Smooth muscle cell (in vitro differentiated cells): ENCODE measurements at regions not wholly inside any gene's neighbourhood (a gene's known extent, or its start where the extent isn't known, plus 50 kb on each side); places are given as distances from the start of the nearest gene placed in this dataset.

ENCODE experiments used
- DNase-seq: peaks from one replicate; lab custom pipeline; 2025; ENCODE audit not compliant: unreplicated experiment; lab: John Stamatoyannopoulos, UW
- H2AFZ ChIP-seq: fragments of 200-600 bp; sonication (generic); 2 replicates; pipeline ENCODE4 v1.6.0; 2016; ENCODE audit warnings: antibody characterized with exemption, low read depth, mild to moderate bottlenecking
- H3F3A ChIP-seq: fragments of 200-600 bp; sonication (generic); 2 replicates; pipeline ENCODE4 v1.6.0; 2017; ENCODE audit warnings: antibody characterized with exemption, low read depth
- H3K27ac ChIP-seq: fragments of 200-600 bp; sonication (generic); 2 replicates; pipeline ENCODE4 v1.5.1; 2016; ENCODE audit warnings: low read depth, mild to moderate bottlenecking
- H3K27me3 ChIP-seq: fragments of 200-600 bp; sonication (generic); 2 replicates; pipeline ENCODE4 v1.6.1; 2016; ENCODE audit warnings: low read depth, mild to moderate bottlenecking
- H3K36me3 ChIP-seq: fragments of 200-600 bp; sonication (generic); 2 replicates; pipeline ENCODE4 v1.5.1; 2016; ENCODE audit warnings: low read depth
- H3K4me1 ChIP-seq: fragments of 200-600 bp; sonication (generic); 2 replicates; pipeline ENCODE4 v1.5.1; 2016; ENCODE audit warnings: low read depth
- H3K4me2 ChIP-seq: fragments of 200-600 bp; sonication (generic); 2 replicates; pipeline ENCODE4 v1.6.0; 2016; ENCODE audit warnings: mild to moderate bottlenecking
- H3K4me3 ChIP-seq: fragments of 200-600 bp; sonication (generic); 2 replicates; pipeline ENCODE4 v1.5.1; 2016; ENCODE audit warnings: mild to moderate bottlenecking
- H3K79me2 ChIP-seq: fragments of 200-600 bp; sonication (generic); 2 replicates; pipeline ENCODE4 v1.6.0; 2016; ENCODE audit warnings: low read depth, mild to moderate bottlenecking
- H3K9ac ChIP-seq: fragments of 200-600 bp; sonication (generic); 2 replicates; pipeline ENCODE4 v1.6.0; 2016; ENCODE audit warnings: low read depth
- H3K9me3 ChIP-seq: fragments of 200-600 bp; sonication (generic); replicated peaks from 2 replicates; pipeline ENCODE4 v1.5.1; 2016; ENCODE audit warnings: low read depth
- H4K20me1 ChIP-seq: fragments of 200-600 bp; sonication (generic); 2 replicates; pipeline ENCODE4 v1.6.0; 2016; ENCODE audit warnings: low read depth
- CTCF ChIP-seq: fragments of 200-600 bp; sonication (generic); IDR thresholded peaks from 2 replicates; pipeline ENCODE4 v1.5.1; 2017; ENCODE audit warnings: borderline replicate concordance, mild to moderate bottlenecking, antibody characterized with exemption; ENCODE audit not compliant: insufficient read depth, poor library complexity, severe bottlenecking
- WGBS: methylation state at CpG from one replicate; pipeline ENCODE4 v1.1.7; 2016; ENCODE audit warnings: low lambda C conversion rate; 5-methylcytosine and 5-hydroxymethylcytosine counted together

DNA sequence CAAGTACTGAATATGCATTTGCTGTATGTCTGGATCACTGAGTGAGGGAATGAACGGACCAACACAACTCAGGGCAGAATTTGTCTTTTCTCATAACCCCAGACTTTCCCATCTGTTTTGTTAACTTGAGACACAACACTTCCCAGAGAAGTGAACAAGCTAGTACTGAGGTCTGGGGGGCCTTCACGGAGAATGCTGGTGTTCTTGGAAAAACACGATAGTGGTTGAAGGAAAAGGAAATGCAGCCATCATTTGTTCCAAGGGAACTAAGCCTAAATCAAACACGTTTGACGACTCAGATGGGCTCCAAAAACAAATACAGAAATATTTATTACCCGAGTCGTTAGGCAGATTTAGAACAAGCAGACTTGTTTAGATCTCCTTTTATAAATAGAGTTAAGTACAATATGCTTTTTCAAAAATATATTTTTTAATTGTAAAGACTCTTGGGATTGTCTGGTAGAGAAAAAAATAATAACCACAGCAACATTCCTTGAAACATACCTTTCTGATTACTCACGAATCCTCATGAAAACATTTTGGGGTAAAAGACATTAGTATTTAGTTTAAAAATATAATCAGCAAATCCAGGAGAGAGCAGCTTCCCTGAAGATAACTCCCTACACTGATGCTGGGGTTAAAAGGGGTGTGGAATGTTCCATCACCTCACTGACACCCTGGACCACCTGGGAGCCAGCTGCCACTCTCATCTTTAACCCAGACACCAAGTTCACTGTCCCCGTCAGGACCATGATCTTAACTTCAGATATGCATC lies 427.7 kb upstream of the RUNX1 start:
- Histone ChIP-seq H3K4me3 (no peak overlapping the region), H2AFZ (peak overlapping the region; percentile 70)

DNA sequence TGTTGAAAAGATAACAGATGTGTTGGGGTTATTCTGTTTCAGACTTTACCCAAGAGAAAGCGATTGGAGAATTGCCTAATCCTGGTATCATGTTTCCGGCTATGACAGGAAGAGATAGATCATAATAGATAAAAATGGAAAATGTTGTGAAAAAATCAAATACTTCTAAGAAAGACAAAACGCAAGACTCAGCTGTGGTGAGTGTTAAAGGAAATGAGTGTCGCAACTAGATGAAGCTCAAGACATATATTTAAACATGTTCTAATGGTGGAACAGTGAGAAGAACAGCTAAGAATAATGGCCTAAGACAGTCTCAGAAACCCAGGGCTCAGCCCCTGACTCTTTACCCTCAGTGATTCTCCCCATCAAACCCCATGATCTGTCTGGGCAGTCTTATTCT lies 426.7 kb upstream of the RUNX1 start:
- Histone ChIP-seq H3F3A (peaks cover 11% of the 10 kb centered on the region), H3K27ac (peak overlapping the region; percentile 83), H3K9me3 (no peaks in the 10 kb centered on the region), H3K36me3 (no peaks in the 10 kb centered on the region), H3K79me2 (no peaks in the 10 kb centered on the region), H3K4me3 (no peak overlapping the region), H3K9ac (no peak overlapping the region), H3K4me2 (peak overlapping the region; percentile 44), H3K27me3 (no peaks in the 10 kb centered on the region), H3K4me1 (peaks cover 16% of the 10 kb centered on the region), H4K20me1 (no peaks in the 10 kb centered on the region), H2AFZ (peak overlapping the region; percentile 70)
- WGBS, result 54% methylated on average over 4 of the region's 4 CpGs
- DNase-seq, result no peak
- no peak for TF ChIP-seq CTCF

More for the DNA sequence above, 427.7 kb upstream of the RUNX1 start:
- no peaks in the 10 kb centered on the region for H4K20me1 ChIP-seq
- 30% methylated on average over 9 of the region's 9 CpGs for WGBS
- H3K9ac ChIP-seq, result no peak overlapping the region
- no peak for DNase-seq
- peak overlapping the region; percentile 83 for H3K27ac ChIP-seq
- H3K36me3 ChIP-seq, result no peaks in the 10 kb centered on the region
- no peaks in the 10 kb centered on the region for H3K27me3 ChIP-seq
- TF ChIP-seq CTCF, result no peak
- no peaks in the 10 kb centered on the region for H3K9me3 ChIP-seq
- H3K4me1 ChIP-seq, result peaks cover 16% of the 10 kb centered on the region
- H3K79me2 ChIP-seq, result no peaks in the 10 kb centered on the region
- peaks cover 11% of the 10 kb centered on the region for H3F3A ChIP-seq
- H3K4me2 ChIP-seq, result peak overlapping the region; percentile 57

DNA sequence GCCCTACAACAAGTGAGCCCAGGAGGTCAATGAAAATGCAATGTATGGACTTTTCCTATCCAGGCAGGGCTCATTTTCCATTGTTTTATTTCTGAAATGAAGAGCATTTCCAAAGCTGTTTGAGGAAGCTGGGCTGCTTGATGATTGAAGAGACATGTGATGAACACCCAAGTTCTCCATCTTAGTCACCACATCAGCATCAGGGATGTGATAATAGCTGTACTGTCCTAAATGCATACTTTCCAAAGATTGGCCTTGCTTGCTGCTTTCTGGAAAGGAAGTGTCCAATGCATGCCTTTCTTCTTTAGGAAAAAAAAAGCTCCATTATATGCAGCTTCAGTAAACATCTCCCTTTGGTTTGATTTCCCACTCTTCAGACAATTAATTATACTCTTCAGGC lies 425.9 kb upstream of the RUNX1 start:
- Histone ChIP-seq H3K4me2 (peak overlapping the region; percentile 44), H3F3A (peaks cover 11% of the 10 kb centered on the region), H3K36me3 (no peaks in the 10 kb centered on the region), H3K9ac (no peak overlapping the region), H3K27me3 (no peaks in the 10 kb centered on the region), H3K79me2 (no peaks in the 10 kb centered on the region), H2AFZ (no peak overlapping the region), H3K27ac (peak overlapping the region; percentile 83), H4K20me1 (no peaks in the 10 kb centered on the region), H3K9me3 (no peaks in the 10 kb centered on the region), H3K4me1 (peaks cover 16% of the 10 kb centered on the region), H3K4me3 (no peak overlapping the region)
- DNase-seq, result no peak
- TF ChIP-seq CTCF, result no peak

GRCh38 chr21:35473496-35473895 lies 424.4 kb upstream of the RUNX1 start:
- 100% methylated on average over 1 of the region's 1 CpG for WGBS

More at GRCh38 chr21:35473496-35473895, 424.4 kb upstream of the RUNX1 start:
- Histone ChIP-seq H3K36me3 (no peaks in the 10 kb centered on the region), H2AFZ (no peak overlapping the region), H3K4me3 (no peak overlapping the region), H3K9ac (no peak overlapping the region), H3K4me1 (peaks cover 16% of the 10 kb centered on the region), H3F3A (peaks cover 11% of the 10 kb centered on the region), H3K27me3 (no peaks in the 10 kb centered on the region), H4K20me1 (no peaks in the 10 kb centered on the region), H3K79me2 (no peaks in the 10 kb centered on the region), H3K27ac (no peak overlapping the region), H3K4me2 (no peak overlapping the region), H3K9me3 (no peaks in the 10 kb centered on the region)
- TF ChIP-seq CTCF, result no peak
- no peak for DNase-seq
